ENCODE measurements at regions not wholly inside any gene's neighbourhood (a gene's known extent, or its start where the extent isn't known, plus 50 kb on each side); places are given as distances from the start of the nearest gene placed in this dataset.

DNA sequence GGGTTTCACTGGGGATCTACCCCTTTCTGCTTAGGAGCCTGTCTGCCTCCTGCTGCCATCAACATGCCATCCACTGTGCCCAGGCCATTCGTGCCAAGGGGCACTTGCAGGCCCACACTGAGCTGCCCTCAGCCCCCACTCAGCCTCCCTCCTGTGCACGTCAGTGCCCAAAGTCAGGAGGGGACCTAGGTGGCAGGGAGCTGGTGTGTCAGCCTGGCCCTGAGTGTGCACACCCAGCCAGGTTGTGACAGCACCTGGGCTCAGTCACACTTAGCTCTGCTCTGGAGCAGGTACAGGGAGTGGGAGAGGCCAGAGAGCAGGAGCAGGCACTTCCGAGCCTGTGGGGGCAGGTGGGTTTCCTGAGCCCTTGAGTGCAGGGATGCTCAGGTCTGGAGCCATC is 63.6 kb upstream of the SYNCRIP start:
- no peak for TF ChIP-seq POLR2A (IDR thresholded peaks at IDR 0.05)
- TF ChIP-seq, protein P1, sequence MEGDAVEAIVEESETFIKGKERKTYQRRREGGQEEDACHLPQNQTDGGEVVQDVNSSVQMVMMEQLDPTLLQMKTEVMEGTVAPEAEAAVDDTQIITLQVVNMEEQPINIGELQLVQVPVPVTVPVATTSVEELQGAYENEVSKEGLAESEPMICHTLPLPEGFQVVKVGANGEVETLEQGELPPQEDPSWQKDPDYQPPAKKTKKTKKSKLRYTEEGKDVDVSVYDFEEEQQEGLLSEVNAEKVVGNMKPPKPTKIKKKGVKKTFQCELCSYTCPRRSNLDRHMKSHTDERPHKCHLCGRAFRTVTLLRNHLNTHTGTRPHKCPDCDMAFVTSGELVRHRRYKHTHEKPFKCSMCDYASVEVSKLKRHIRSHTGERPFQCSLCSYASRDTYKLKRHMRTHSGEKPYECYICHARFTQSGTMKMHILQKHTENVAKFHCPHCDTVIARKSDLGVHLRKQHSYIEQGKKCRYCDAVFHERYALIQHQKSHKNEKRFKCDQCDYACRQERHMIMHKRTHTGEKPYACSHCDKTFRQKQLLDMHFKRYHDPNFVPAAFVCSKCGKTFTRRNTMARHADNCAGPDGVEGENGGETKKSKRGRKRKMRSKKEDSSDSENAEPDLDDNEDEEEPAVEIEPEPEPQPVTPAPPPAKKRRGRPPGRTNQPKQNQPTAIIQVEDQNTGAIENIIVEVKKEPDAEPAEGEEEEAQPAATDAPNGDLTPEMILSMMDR (IDR thresholded peaks at IDR 0.05): no peak

Data from body of pancreas (tissue), 4 donors.